Stimulated activated CD4-positive, alpha-beta T cell treated with anti-CD3 and anti-CD28 coated beads, Interleukin-4, amount 100 ng/mL, for 24 hours (primary cell): ENCODE measurements at regions not wholly inside any gene's neighbourhood (a gene's known extent, or its start where the extent isn't known, plus 50 kb on each side); places are given as distances from the start of the nearest gene placed in this dataset.

Experiments used
- DNase-seq: peaks from one replicate; pipeline ENCODE4 v3.0.0-alpha.2; 2020

DNA sequence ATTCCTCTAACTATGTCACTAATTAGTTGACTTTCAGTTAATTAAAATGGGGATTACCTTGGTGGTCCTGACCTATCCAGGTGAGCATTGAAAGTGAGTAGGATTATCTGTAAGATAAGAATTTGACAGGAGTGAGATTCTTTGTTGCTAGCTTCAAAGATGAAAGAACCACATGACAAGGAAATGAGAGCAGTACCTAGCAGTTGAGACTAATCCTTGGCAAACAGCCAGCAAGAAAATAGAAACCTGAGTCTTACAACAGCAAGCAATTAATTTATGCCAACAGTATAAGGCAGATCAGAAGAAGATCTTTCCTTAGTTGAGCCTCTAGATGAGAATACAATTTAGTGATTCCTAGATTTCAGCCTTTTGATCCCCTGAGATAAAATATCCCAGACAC, 1058.4 kb downstream of the LRFN5 start:
- DNase-seq = no peak

- no peak for DNase-seq
Observed at GRCh38 chr14:42664190-42664589, 1057.5 kb downstream of the LRFN5 start.

- DNase-seq = no peak
Observed at GRCh38 chr14:42654707-42655106, 1048.0 kb downstream of the LRFN5 start.

GRCh38 chr14:42642787-42643186, 1036.1 kb downstream of the LRFN5 start:
- no peak for DNase-seq

DNA sequence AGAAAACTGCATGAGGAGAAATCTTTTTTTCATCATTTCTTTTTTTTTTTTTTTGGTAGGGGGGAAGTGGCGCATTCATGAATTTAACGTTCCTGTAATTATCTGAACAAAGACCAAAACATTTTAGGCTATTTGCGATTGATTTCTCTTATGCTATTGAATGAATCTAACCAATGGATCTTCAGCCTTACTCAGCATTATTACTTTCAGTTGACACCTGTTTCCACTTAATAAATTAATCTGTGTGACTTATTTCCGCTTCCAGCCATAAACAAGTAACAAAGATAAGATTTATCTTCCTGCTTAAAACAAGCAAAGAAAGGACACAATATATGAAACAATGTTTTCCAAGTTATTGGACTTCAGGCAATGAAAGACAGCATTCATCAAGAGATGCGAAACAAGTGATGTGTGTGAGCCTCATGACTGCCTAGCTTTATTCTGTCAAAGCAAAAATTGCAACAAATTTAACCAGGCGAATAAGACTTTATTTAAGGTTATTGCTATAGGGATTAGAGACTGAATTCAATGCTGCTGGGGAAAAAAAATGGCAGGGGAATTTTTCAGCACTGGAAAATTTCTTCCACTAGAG, 1026.9 kb downstream of the LRFN5 start:
- DNase-seq = no peak

GRCh38 chr14:42629553-42629952, 1022.9 kb downstream of the LRFN5 start:
- DNase-seq = no peak

GRCh38 chr14:42628602-42629001, 1021.9 kb downstream of the LRFN5 start:
- DNase-seq = no peak

- DNase-seq = no peak
Observed at GRCh38 chr14:42626986-42627385, 1020.3 kb downstream of the LRFN5 start.

GRCh38 chr14:42624980-42625761, 1018.5 kb downstream of the LRFN5 start:
- no peak for DNase-seq

DNA sequence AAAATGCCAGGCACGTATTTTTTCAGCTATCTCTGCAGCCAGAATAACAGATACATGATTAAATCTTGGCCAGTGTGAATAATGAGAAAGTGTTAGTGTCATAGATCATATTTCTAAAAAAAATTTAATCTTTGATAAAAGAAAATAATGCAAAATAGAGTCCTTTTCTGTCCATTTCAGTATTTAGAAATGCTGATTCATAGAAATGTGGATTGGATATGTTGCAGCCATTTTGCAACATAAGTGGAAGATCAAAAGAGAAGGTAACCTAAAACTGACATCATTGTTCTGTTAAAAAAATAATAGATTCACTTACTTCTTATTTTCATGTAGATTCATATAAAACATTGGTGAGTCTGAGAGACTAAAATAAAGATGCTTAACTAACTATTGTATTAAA, 1010.3 kb downstream of the LRFN5 start:
- no peak for DNase-seq

GRCh38 chr14:42606839-42607238, 1000.2 kb downstream of the LRFN5 start:
- no peak for DNase-seq

GRCh38 chr14:42602336-42602845, 995.7 kb downstream of the LRFN5 start:
- no peak for DNase-seq

- no peak for DNase-seq
Observed at GRCh38 chr14:42572032-42572431, 965.4 kb downstream of the LRFN5 start.

GRCh38 chr14:42569227-42569626, 962.6 kb downstream of the LRFN5 start:
- DNase-seq = no peak

GRCh38 chr14:42565556-42565955, 958.9 kb downstream of the LRFN5 start:
- DNase-seq = no peak

GRCh38 chr14:42563313-42563712, 956.6 kb downstream of the LRFN5 start:
- DNase-seq = no peak

DNA sequence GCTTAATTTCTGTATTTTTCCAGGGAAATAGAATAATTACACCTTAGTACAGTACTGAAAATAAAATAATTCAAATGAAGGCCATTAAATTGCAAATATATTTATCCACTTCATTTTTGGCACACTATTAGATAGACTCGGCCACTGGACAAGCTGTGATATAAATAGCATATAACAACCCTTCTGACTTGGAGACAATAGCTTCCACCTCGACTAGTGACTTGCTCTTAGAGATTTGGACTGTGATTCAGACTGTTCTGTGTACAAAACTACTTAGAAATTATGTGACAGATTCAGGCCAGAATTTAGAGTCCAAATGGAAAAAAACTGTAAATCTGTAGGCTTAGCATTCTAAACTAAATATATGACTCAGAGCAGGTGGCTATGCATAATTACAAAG, 949.9 kb downstream of the LRFN5 start:
- DNase-seq = no peak

GRCh38 chr14:42555365-42555764, 948.7 kb downstream of the LRFN5 start:
- no peak for DNase-seq

- no peak for DNase-seq
Observed at GRCh38 chr14:42554091-42554490, 947.4 kb downstream of the LRFN5 start.

- DNase-seq = no peak
Observed at GRCh38 chr14:42550310-42550709, 943.6 kb downstream of the LRFN5 start.

- DNase-seq = no peak
Observed at GRCh38 chr14:42548349-42548748, 941.7 kb downstream of the LRFN5 start.

DNA sequence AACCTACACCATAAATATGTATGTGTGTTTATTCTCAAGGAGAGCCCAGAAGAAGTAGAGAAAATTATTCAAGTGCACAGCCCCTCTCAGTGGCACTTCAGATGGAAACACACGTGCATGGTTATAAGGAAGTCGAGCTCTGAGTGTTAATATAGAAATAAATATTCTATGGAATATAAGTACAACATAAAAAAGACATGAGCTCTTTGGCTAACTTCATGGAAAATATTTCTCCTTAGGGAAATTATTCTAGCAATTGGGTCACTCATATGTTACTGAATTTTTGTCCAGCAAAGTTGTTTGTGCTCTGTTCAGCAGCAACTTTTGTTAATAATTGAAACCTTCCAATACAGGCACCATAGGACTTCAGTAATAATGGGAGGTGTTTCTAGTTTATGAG, 939.0 kb downstream of the LRFN5 start:
- DNase-seq = no peak

DNA sequence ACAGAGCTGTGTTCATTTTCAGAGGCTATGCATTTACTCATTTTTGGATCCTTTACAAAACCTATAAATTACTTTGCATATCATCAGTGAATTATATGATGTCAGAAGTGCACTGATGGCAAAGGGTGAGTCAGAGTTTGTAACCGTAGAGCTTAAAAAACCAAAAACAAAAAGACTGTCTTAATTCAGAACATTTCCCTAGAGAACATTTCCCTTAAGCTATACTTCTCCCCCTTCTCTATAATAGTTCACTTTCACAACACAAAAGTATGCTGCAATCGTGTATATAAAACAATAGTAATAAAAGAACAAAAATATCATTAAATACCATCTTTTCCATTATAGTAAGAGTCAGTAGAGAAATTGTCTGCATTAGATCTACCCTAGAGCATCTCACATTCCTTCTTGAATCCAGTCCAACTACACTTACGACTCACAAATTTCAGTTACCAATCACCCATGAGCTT, 934.9 kb downstream of the LRFN5 start:
- no peak for DNase-seq

GRCh38 chr14:42535397-42535796, 928.7 kb downstream of the LRFN5 start:
- DNase-seq = no peak

DNA sequence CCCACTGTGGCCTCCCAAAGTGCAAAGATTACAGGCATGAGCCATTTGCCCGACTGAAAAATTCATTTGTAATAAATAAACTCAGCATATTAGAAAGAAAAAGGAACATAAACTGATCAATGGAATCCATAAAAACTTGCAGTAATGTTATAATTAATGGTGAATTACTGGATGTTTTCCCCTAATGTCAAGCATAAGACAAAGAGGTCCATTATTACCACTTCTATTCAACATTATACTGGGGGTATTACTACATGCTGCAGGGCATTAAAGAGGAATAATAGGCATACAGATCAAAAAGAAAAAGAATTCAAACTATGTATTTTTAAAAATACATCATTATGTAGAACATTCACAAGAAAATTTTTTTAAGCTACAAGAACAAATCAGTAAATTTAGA, 926.8 kb downstream of the LRFN5 start:
- no peak for DNase-seq
